ENCODE measurements at regions not wholly inside any gene's neighbourhood (a gene's known extent, or its start where the extent isn't known, plus 50 kb on each side); places are given as distances from the start of the nearest gene placed in this dataset.

- POLR2A ChIA-PET: no interaction called here
- H3K79me2 ChIP-seq (ENCODE audit: control insufficient read depth, insufficient read depth, low read length): no peaks in the 10 kb centered on the region
- no peak overlapping the region for H3K4me2 ChIP-seq (ENCODE audit: insufficient read depth, low read length)
- no peak overlapping the region for H3K27ac ChIP-seq (ENCODE audit: insufficient read depth, low read depth, low read length)
- H3K9ac ChIP-seq (replicated peaks; ENCODE audit: extremely low read depth, insufficient read depth, low read length): no peak overlapping the region
- BruUV-seq (replicated peaks): no TSS peak
- TF ChIP-seq FOS (IDR thresholded peaks at IDR 0.05; ENCODE audit: borderline replicate concordance, insufficient read depth, low read length) (no peak), POLR2AphosphoS5 (IDR thresholded peaks at IDR 0.05; ENCODE audit: insufficient read depth, low read depth, low read length) (no peak), GATA2 (IDR thresholded peaks at IDR 0.05; ENCODE audit: insufficient read depth, insufficient read length, low read depth, low read length) (no peak), MYC (IDR thresholded peaks at IDR 0.05; ENCODE audit: low read depth, low read length) (no peak), EZH2 (IDR thresholded peaks at IDR 0.05; ENCODE audit: borderline replicate concordance, low read depth, low read length, severe bottlenecking) (no peak), JUN (IDR thresholded peaks at IDR 0.05; ENCODE audit: borderline replicate concordance, insufficient read depth, insufficient read length, low read depth) (no peak), POLR2A (IDR thresholded peaks at IDR 0.05; ENCODE audit: low read depth, low read length) (no peak), MAX (IDR thresholded peaks at IDR 0.05; ENCODE audit: insufficient read depth, insufficient read length) (no peak)
- TF ChIP-seq, protein P1, sequence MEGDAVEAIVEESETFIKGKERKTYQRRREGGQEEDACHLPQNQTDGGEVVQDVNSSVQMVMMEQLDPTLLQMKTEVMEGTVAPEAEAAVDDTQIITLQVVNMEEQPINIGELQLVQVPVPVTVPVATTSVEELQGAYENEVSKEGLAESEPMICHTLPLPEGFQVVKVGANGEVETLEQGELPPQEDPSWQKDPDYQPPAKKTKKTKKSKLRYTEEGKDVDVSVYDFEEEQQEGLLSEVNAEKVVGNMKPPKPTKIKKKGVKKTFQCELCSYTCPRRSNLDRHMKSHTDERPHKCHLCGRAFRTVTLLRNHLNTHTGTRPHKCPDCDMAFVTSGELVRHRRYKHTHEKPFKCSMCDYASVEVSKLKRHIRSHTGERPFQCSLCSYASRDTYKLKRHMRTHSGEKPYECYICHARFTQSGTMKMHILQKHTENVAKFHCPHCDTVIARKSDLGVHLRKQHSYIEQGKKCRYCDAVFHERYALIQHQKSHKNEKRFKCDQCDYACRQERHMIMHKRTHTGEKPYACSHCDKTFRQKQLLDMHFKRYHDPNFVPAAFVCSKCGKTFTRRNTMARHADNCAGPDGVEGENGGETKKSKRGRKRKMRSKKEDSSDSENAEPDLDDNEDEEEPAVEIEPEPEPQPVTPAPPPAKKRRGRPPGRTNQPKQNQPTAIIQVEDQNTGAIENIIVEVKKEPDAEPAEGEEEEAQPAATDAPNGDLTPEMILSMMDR (IDR thresholded peaks at IDR 0.05; ENCODE audit: extremely low read depth in 1 of 2, insufficient read depth in 1 of 2, low read depth in 1 of 2, low read length in 2 of 2): no peak
- H3K4me1 ChIP-seq (ENCODE audit: control insufficient read depth, extremely low read depth, insufficient read depth, low read length): no peaks in the 10 kb centered on the region
- no peak overlapping the region for H2AFZ ChIP-seq (ENCODE audit: low read depth, low read length)
- H3K27me3 ChIP-seq (ENCODE audit: control insufficient read depth in 2 of 2, insufficient read depth in 2 of 2, low read length in 2 of 2): no peaks in the 10 kb centered on the region
- intact Hi-C loops (cut with micrococcal nuclease): no loop called here
- no peak overlapping the region for H3K4me3 ChIP-seq (replicated peaks in 1 of 3; ENCODE audit: insufficient read depth in 1 of 3, low read depth in 1 of 3, low read length in 3 of 3)
- no peak for DNase-seq (ENCODE audit: low read depth, low spot score)
- FAIRE-seq: no peak
- H3K36me3 ChIP-seq (ENCODE audit: control insufficient read depth in 2 of 2, extremely low read depth in 1 of 2, insufficient read depth in 2 of 2, low read length in 2 of 2): no peaks in the 10 kb centered on the region
- H4K20me1 ChIP-seq (replicated peaks; ENCODE audit: control insufficient read depth, extremely low read depth, insufficient read depth, low read length): no peaks in the 10 kb centered on the region
- H3K9me3 ChIP-seq (replicated peaks; ENCODE audit: control insufficient read depth, insufficient read depth, low read length): no peaks in the 10 kb centered on the region
- dilution Hi-C loops (cut with MboI; ENCODE audit: extremely low pct_ligation_motif_present, low sequenced_read_pairs): no loop called here
- CTCF ChIA-PET: interaction anchor here (1.4 kb wide), 1 partner anchor 60 kb away, joined by 3 read pairs; no protein-coding TSS in a partner anchor
- H3K9me1 ChIP-seq (replicated peaks; ENCODE audit: control insufficient read depth, extremely low read depth, insufficient read depth, low read length): no peaks in the 10 kb centered on the region
These were observed 143.8 kb upstream of the BCL6 start for GRCh38 chr3:187889106-187889505.
